Myocyte (in vitro differentiated cells): ENCODE measurements at regions not wholly inside any gene's neighbourhood (a gene's known extent, or its start where the extent isn't known, plus 50 kb on each side); places are given as distances from the start of the nearest gene placed in this dataset.

ENCODE experiments used
- DNase-seq: peaks from one replicate; pipeline ENCODE4 v3.0.0-alpha.2; 2012; ENCODE audit warnings: low read depth

GRCh38 chr7:46156086-46156485 is 235.0 kb upstream of the IGFBP3 start:
- DNase-seq = no peak

GRCh38 chr7:46155367-46155766 is 234.3 kb upstream of the IGFBP3 start:
- DNase-seq = no peak

- no peak for DNase-seq
These were observed 233.1 kb upstream of the IGFBP3 start for GRCh38 chr7:46153951-46154787.

GRCh38 chr7:46153583-46153950 is 232.5 kb upstream of the IGFBP3 start:
- peak; percentile 53 for DNase-seq

- DNase-seq = no peak
These were observed 231.6 kb upstream of the IGFBP3 start for GRCh38 chr7:46152696-46153095.

GRCh38 chr7:46150721-46151120 is 229.6 kb upstream of the IGFBP3 start:
- DNase-seq = no peak

- DNase-seq = no peak
These were observed 229.1 kb upstream of the IGFBP3 start for GRCh38 chr7:46150202-46150601.

GRCh38 chr7:46147871-46148270 is 226.8 kb upstream of the IGFBP3 start:
- no peak for DNase-seq

GRCh38 chr7:46146454-46147255 is 225.6 kb upstream of the IGFBP3 start:
- DNase-seq = peak; percentile 79

- DNase-seq = peak; percentile 91
These were observed 224.3 kb upstream of the IGFBP3 start for GRCh38 chr7:46145412-46145811.

GRCh38 chr7:46143949-46144917 is 223.2 kb upstream of the IGFBP3 start:
- DNase-seq = no peak

GRCh38 chr7:46143421-46143820 is 222.3 kb upstream of the IGFBP3 start:
- DNase-seq = no peak

GRCh38 chr7:46139079-46139478 is 218.0 kb upstream of the IGFBP3 start:
- peak; percentile 36 for DNase-seq

- no peak for DNase-seq
These were observed 216.7 kb upstream of the IGFBP3 start for GRCh38 chr7:46137725-46138124.

- no peak for DNase-seq
These were observed 214.5 kb upstream of the IGFBP3 start for GRCh38 chr7:46135557-46135956.

- DNase-seq = no peak
These were observed 213.7 kb upstream of the IGFBP3 start for GRCh38 chr7:46134795-46135194.

GRCh38 chr7:46134385-46134784 is 213.3 kb upstream of the IGFBP3 start:
- DNase-seq = no peak

GRCh38 chr7:46133751-46134150 is 212.7 kb upstream of the IGFBP3 start:
- peak; percentile 82 for DNase-seq

GRCh38 chr7:46133072-46133471 is 212.0 kb upstream of the IGFBP3 start:
- DNase-seq = peak; percentile 85

GRCh38 chr7:46131916-46132795 is 211.1 kb upstream of the IGFBP3 start:
- peak; percentile 96 for DNase-seq
